OCI-LY7 (cell line): ENCODE measurements at regions not wholly inside any gene's neighbourhood (a gene's known extent, or its start where the extent isn't known, plus 50 kb on each side); places are given as distances from the start of the nearest gene placed in this dataset.

ENCODE experiments used
- BruUV-seq: library from RNA; stranded (reverse); fragments of 400-500 nt; replicated peaks from 2 replicates; lab custom pipeline; 2021; lab: Mats Ljungman, UMichigan
- CTCF ChIA-PET: fragments of 300-600 bp; sonication (Branson Sonifier 250); formaldehyde crosslinking; loops from one replicate; lab custom pipeline; 2022; ENCODE audit warnings: antibody characterized with exemption; ENCODE audit not compliant: unreplicated experiment; lab: Charles Lee
- POLR2A ChIA-PET: fragments of 300-600 bp; sonication (Branson Sonifier 250); formaldehyde crosslinking; loops from one replicate; lab custom pipeline; 2022; ENCODE audit warnings: antibody characterized with exemption; lab: Charles Lee
- DNase-seq: peaks from one replicate; pipeline ENCODE4 v3.0.0-alpha.2; 2015; ENCODE audit warnings: low spot score
- H2AFZ ChIP-seq: fragments of 200-600 bp; sonication (generic), shearing (Covaris generic); 2 replicates; pipeline ENCODE4 v1.6.1; 2014; ENCODE audit warnings: mild to moderate bottlenecking, antibody characterized with exemption, low read length, moderate library complexity
- H3K27ac ChIP-seq: fragments of 200-600 bp; sonication (generic); 2 replicates; pipeline ENCODE4 v1.5.1; 2014; ENCODE audit warnings: mixed run types, low read depth, mild to moderate bottlenecking, moderate library complexity, low read length, inconsistent platforms; ENCODE audit not compliant: poor library complexity, severe bottlenecking
- H3K36me3 ChIP-seq: fragments of 200-600 bp; sonication (generic); 2 replicates; pipeline ENCODE4 v1.6.1; 2014; ENCODE audit warnings: mild to moderate bottlenecking, antibody characterized with exemption, low read length, moderate library complexity, mixed read lengths; ENCODE audit not compliant: insufficient read depth
- H3K4me1 ChIP-seq: fragments of 200-600 bp; sonication (generic); 2 replicates; pipeline ENCODE4 v1.5.1; 2014; ENCODE audit warnings: mild to moderate bottlenecking, low read length; ENCODE audit not compliant: insufficient read depth, poor library complexity, severe bottlenecking
- H3K4me2 ChIP-seq: fragments of 200-600 bp; sonication (generic); 2 replicates; pipeline ENCODE4 v1.6.1; 2014; ENCODE audit warnings: mild to moderate bottlenecking, low read length
- H3K4me3 ChIP-seq: fragments of 200-600 bp; sonication (generic); 2 replicates; pipeline ENCODE4 v1.5.1; 2014; ENCODE audit warnings: mild to moderate bottlenecking, low read depth, low read length; ENCODE audit not compliant: poor library complexity, severe bottlenecking
- H3K79me2 ChIP-seq: fragments of 200-600 bp; sonication (generic); 2 replicates; pipeline ENCODE4 v1.6.1; 2016; ENCODE audit warnings: low read depth, mild to moderate bottlenecking, low read length, moderate library complexity, mixed read lengths; ENCODE audit not compliant: insufficient read depth
- H3K9me2 ChIP-seq: fragments of 200-600 bp; sonication (generic); 2 replicates; pipeline ENCODE4 v1.6.1; 2016; ENCODE audit warnings: mild to moderate bottlenecking, low read length, mixed read lengths; ENCODE audit not compliant: insufficient read depth
- H3K9me3 ChIP-seq: fragments of 200-600 bp; sonication (generic); 2 replicates; pipeline ENCODE4 v1.6.1; 2014; ENCODE audit warnings: mild to moderate bottlenecking, mixed run types, low read length, mixed read lengths
- H4K20me1 ChIP-seq: fragments of 200-600 bp; sonication (generic); 2 replicates; pipeline ENCODE4 v1.6.1; 2014; ENCODE audit warnings: mild to moderate bottlenecking, antibody characterized with exemption, low read length, moderate library complexity, mixed read lengths; ENCODE audit not compliant: insufficient read depth
- CTCF ChIP-seq: fragments of 200-600 bp; sonication (generic); conservative IDR thresholded peaks from 2 replicates; pipeline ENCODE4 v1.5.1; 2014; ENCODE audit warnings: mild to moderate bottlenecking, antibody characterized with exemption, low read length, moderate library complexity, mixed read lengths
- EZH2phosphoT487 ChIP-seq: fragments of 200-600 bp; sonication (generic); IDR thresholded peaks from 2 replicates; pipeline ENCODE4 v1.6.1; 2018; ENCODE audit warnings: low read depth, borderline replicate concordance, mild to moderate bottlenecking, mixed run types, antibody characterized with exemption, low read length, moderate library complexity, mixed read lengths
- intact Hi-C: fragments of 100-400 bp; cut with micrococcal nuclease; formaldehyde crosslinking; loops from one replicate; pipeline ENCODE4 v1.10.0; 2022; ENCODE audit not compliant: unreplicated experiment

DNA sequence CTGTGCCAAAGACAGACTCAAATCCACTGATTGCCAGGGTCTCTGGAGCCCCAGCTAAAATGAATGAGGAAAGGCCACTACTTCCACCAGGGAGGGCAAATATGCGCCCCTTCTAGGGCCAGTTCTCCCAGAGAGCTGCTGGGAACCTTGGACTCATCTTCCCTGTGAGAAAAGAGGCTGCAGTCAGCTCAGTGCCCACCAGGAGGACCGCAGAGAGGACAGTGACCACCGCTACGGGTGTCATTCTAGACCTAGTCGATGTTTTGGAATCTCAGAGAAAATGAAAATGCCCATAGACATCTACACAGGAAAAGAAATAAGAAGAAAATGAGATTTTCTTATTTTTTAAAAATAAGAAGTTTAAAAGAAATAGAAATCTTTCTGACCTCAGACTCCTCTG, 235.1 kb downstream of the UQCRFS1 start:
- no peaks in the 10 kb centered on the region for H3K4me1 ChIP-seq
- no peaks in the 10 kb centered on the region for H3K9me2 ChIP-seq
- H3K79me2 ChIP-seq, result no peaks in the 10 kb centered on the region
- POLR2A ChIA-PET, result no interaction called here
- no peak overlapping the region for H3K27ac ChIP-seq
- H3K36me3 ChIP-seq, result no peaks in the 10 kb centered on the region
- H3K4me3 ChIP-seq, result no peak overlapping the region
- no peak for TF ChIP-seq CTCF
- no peak for TF ChIP-seq EZH2phosphoT487
- no peaks in the 10 kb centered on the region for H3K9me3 ChIP-seq
- no peak for DNase-seq
- H2AFZ ChIP-seq, result no peak overlapping the region
- H3K4me2 ChIP-seq, result no peak overlapping the region
- BruUV-seq, result no TSS peak
- intact Hi-C loops, result no loop called here
- CTCF ChIA-PET, result no interaction called here
- H4K20me1 ChIP-seq, result no peaks in the 10 kb centered on the region

GRCh38 chr19:28972058-28972852, 240.7 kb downstream of the UQCRFS1 start:
- POLR2A ChIA-PET, result no interaction called here
- no peak overlapping the region for H2AFZ ChIP-seq
- H3K9me3 ChIP-seq, result no peaks in the 10 kb centered on the region
- H3K27ac ChIP-seq, result no peak overlapping the region
- H3K79me2 ChIP-seq, result no peaks in the 10 kb centered on the region
- H3K4me2 ChIP-seq, result no peak overlapping the region
- CTCF ChIA-PET, result no interaction called here
- TF ChIP-seq CTCF, result no peak
- no peak for TF ChIP-seq EZH2phosphoT487
- intact Hi-C loops, result no loop called here
- H3K36me3 ChIP-seq, result no peaks in the 10 kb centered on the region
- BruUV-seq, result no TSS peak
- H4K20me1 ChIP-seq, result no peaks in the 10 kb centered on the region
- H3K4me1 ChIP-seq, result no peaks in the 10 kb centered on the region
- no peak overlapping the region for H3K4me3 ChIP-seq
- no peak for DNase-seq
- no peaks in the 10 kb centered on the region for H3K9me2 ChIP-seq

DNA sequence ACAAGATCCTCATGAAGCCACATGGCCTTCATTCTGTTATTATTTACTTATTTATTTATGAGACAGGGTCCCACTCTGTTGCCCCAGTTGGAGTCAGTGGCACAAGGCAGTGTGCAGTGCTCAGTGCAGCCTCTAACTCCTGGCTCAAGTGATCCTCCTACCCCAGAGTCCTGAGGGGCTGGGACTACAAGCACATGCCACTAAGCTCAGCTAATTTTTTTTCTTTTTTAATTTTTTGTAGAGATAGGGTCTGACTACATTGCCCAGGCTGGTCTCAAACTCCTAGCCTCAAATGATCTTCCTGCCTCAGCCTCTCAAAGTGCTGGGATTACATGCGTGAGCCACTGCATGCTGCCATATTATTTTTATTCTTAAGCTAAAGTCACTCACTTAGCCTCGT, 241.4 kb downstream of the UQCRFS1 start:
- Histone ChIP-seq H3K9me3 (no peaks in the 10 kb centered on the region), H2AFZ (no peak overlapping the region), H3K4me1 (no peaks in the 10 kb centered on the region), H4K20me1 (no peaks in the 10 kb centered on the region), H3K79me2 (no peaks in the 10 kb centered on the region), H3K4me2 (no peak overlapping the region), H3K27ac (no peak overlapping the region), H3K36me3 (no peaks in the 10 kb centered on the region), H3K4me3 (no peak overlapping the region), H3K9me2 (no peaks in the 10 kb centered on the region)
- TF ChIP-seq EZH2phosphoT487 (no peak), CTCF (no peak)
- DNase-seq, result no peak
- POLR2A ChIA-PET, result no interaction called here
- CTCF ChIA-PET, result no interaction called here
- intact Hi-C loops, result no loop called here
- BruUV-seq, result no TSS peak
